ENCODE measurements at regions not wholly inside any gene's neighbourhood (a gene's known extent, or its start where the extent isn't known, plus 50 kb on each side); places are given as distances from the start of the nearest gene placed in this dataset.

- TF ChIP-seq CTCF (IDR thresholded peaks at IDR 0.05), result no peak
- TF ChIP-seq NPAS2 (CRISPR knock-in tag; IDR thresholded peaks at IDR 0.05; ENCODE audit: borderline replicate concordance), result no peak
- 0 out of 4 replicates have a peak, but pooled peaks of 1 of the 2 experiments have one; percentile 3 for TF ChIP-seq CEBPB (IDR thresholded peaks at IDR 0.05)
- TF ChIP-seq SMC3 (IDR thresholded peaks at IDR 0.05), result no peak
- no peak for TF ChIP-seq RNF2 (IDR thresholded peaks at IDR 0.05; ENCODE audit: borderline replicate concordance, low read depth)
- no peak for TF ChIP-seq ZNF302 (CRISPR knock-in tag; IDR thresholded peaks at IDR 0.05)
- no peak for TF ChIP-seq POLR2A (IDR thresholded peaks at IDR 0.05; ENCODE audit: low read length)
- TF ChIP-seq ELK1 (IDR thresholded peaks at IDR 0.05; ENCODE audit: low read depth, low read length), result no peak
- TF ChIP-seq RAD21 (conservative IDR thresholded peaks at IDR 0.05 in 1 of 2, IDR thresholded peaks at IDR 0.05 in 1 of 2), result no peak
- no peak for TF ChIP-seq REST (IDR thresholded peaks at IDR 0.05)
- no peak for TF ChIP-seq EHMT2 (IDR thresholded peaks at IDR 0.05; ENCODE audit: low read depth)
Observed at GRCh38 chr6:56866917-56867522, 87.9 kb upstream of the BEND6 start.
